B cell (primary cell): ENCODE measurements at regions not wholly inside any gene's neighbourhood (a gene's known extent, or its start where the extent isn't known, plus 50 kb on each side); places are given as distances from the start of the nearest gene placed in this dataset.

Experiments used
- ATAC-seq: fragments of 200-7000 bp; cut with Tn5 transposase; one replicate; pipeline ENCODE4 v1.10.0; 2021; ENCODE audit warnings: low read depth, mild to moderate bottlenecking, moderate number of reproducible peaks, moderate library complexity
- CTCF ChIA-PET: fragments of 350-600 bp; sonication (Branson Sonifier 250); formaldehyde crosslinking; loops from one replicate; lab custom pipeline; 2021; ENCODE audit warnings: antibody characterized with exemption, inconsistent platforms; lab: Charles Lee
- POLR2A ChIA-PET: fragments of 350-600 bp; sonication (Branson Sonifier 250); formaldehyde crosslinking; loops from one replicate; lab custom pipeline; 2021; ENCODE audit warnings: antibody characterized with exemption; lab: Charles Lee
- DNase-seq: peaks from one replicate; pipeline ENCODE4 v3.0.0; 2013
- H2AFZ ChIP-seq: 2 replicates; pipeline ENCODE4 v1.6.1; 2012; ENCODE audit warnings: mild to moderate bottlenecking, low read depth, low read length; ENCODE audit not compliant: insufficient read depth, poor library complexity, severe bottlenecking
- H3K27ac ChIP-seq, 2 donors: 1 replicate in 1 of 2; 2 replicates in 1 of 2; pipeline ENCODE4 v1.5.1; 2012 to 2013; ENCODE audit warnings: low read length in 2 of 2, mild to moderate bottlenecking in 2 of 2, moderate library complexity in 1 of 2
- H3K27me3 ChIP-seq, 4 experiments: fragments of 200-600 bp in 1 of 4; sonication (generic) in 1 of 4; replicated peaks in 1 of 4; 1 replicate in 2 of 4; 2 replicates in 2 of 4; pipeline versions ENCODE4 v1.6.1 to v1.7.0; 2013 to 2016; ENCODE audit warnings: low read length in 3 of 4, mild to moderate bottlenecking in 2 of 4, mixed read lengths in 1 of 4, moderate library complexity in 1 of 4; ENCODE audit not compliant: insufficient read depth in 4 of 4, control insufficient read depth in 3 of 4; ENCODE audit errors: control extremely low read depth in 1 of 4
- H3K36me3 ChIP-seq, 2 experiments: replicated peaks in 1 of 2; 1 replicate in 1 of 2; 2 replicates in 1 of 2; pipeline versions ENCODE4 v1.6.1 to v1.7.1; 2013; ENCODE audit warnings: low read length in 1 of 2; ENCODE audit not compliant: insufficient read depth in 2 of 2, control insufficient read depth in 1 of 2; ENCODE audit errors: control extremely low read depth in 1 of 2, extremely low read depth in 1 of 2
- H3K4me1 ChIP-seq, 2 donors: fragments of 200-600 bp in 1 of 2; sonication (generic) in 1 of 2; 1 replicate in 1 of 2; 2 replicates in 1 of 2; pipeline versions ENCODE4 v1.5.1 to v1.6.1; 2013 to 2017; ENCODE audit warnings: low read length in 2 of 2; ENCODE audit not compliant: control insufficient read depth in 2 of 2, insufficient read depth in 2 of 2
- H3K4me2 ChIP-seq: replicated peaks from 2 replicates; pipeline ENCODE3; 2012; ENCODE audit warnings: mild to moderate bottlenecking, low read depth, low read length; ENCODE audit not compliant: poor library complexity, severe bottlenecking
- H3K4me3 ChIP-seq, 5 experiments: fragments of 200-600 bp in 1 of 5; sonication (generic) in 1 of 5; 1 replicate in 3 of 5; 2 replicates in 2 of 5; pipeline versions ENCODE4 v1.5.1 to v1.7.0; 2011 to 2016; ENCODE audit warnings: low read length in 4 of 5, mild to moderate bottlenecking in 4 of 5, low read depth in 2 of 5, control low read depth in 1 of 5, moderate library complexity in 1 of 5; ENCODE audit not compliant: insufficient read depth in 1 of 5; ENCODE audit errors: control extremely low read depth in 1 of 5, extremely low read depth in 1 of 5
- H3K79me2 ChIP-seq: fragments of 200-600 bp; sonication (generic); one replicate; pipeline ENCODE4 v1.6.0; 2016; ENCODE audit warnings: low read length; ENCODE audit not compliant: control insufficient read depth, insufficient read depth
- H3K9ac ChIP-seq: fragments of 200-600 bp; sonication (generic); 2 replicates; pipeline ENCODE4 v1.6.1; 2017; ENCODE audit warnings: mild to moderate bottlenecking, low read length, moderate library complexity
- H3K9me3 ChIP-seq, 3 donors: one replicate each; pipeline versions ENCODE4 v1.6.1 to v1.7.1; 2013; ENCODE audit warnings: low read length in 2 of 3; ENCODE audit not compliant: control insufficient read depth in 2 of 3, insufficient read depth in 1 of 3; ENCODE audit errors: control extremely low read depth in 1 of 3
- H4K20me1 ChIP-seq: 2 replicates; pipeline ENCODE4 v1.6.0; 2012; ENCODE audit warnings: mild to moderate bottlenecking, low read length; ENCODE audit not compliant: insufficient read depth, control insufficient read depth, poor library complexity, severe bottlenecking
- H3K27ac Mint-ChIP-seq: one replicate; pipeline ENCODE4 v1.8.0; 2021; ENCODE audit warnings: mixed read lengths
- H3K27me3 Mint-ChIP-seq: one replicate; pipeline ENCODE4 v1.8.0; 2021; ENCODE audit warnings: mixed read lengths
- H3K4me1 Mint-ChIP-seq: one replicate; pipeline ENCODE4 v1.8.0; 2021; ENCODE audit warnings: mixed read lengths
- H3K4me3 Mint-ChIP-seq: one replicate; pipeline ENCODE4 v1.8.0; 2021; ENCODE audit warnings: mixed read lengths
- H3K9me3 Mint-ChIP-seq: one replicate; pipeline ENCODE4 v1.8.0; 2022; ENCODE audit warnings: mixed read lengths; ENCODE audit not compliant: insufficient read depth
- CTCF ChIP-seq: fragments of 200-600 bp; IDR thresholded peaks from one replicate; pipeline ENCODE4 v1.8.0; 2022; ENCODE audit warnings: antibody characterized with exemption, mild to moderate bottlenecking
- EZH2 ChIP-seq: IDR thresholded peaks from 2 replicates; pipeline ENCODE4 v1.6.1; 2012; ENCODE audit warnings: borderline replicate concordance, low read depth, mild to moderate bottlenecking, moderate library complexity, low read length; ENCODE audit not compliant: insufficient read depth, poor library complexity, severe bottlenecking
- WGBS: methylation state at CpG from one replicate; pipeline ENCODE4 v1.1.5; 2013; ENCODE audit warnings: missing lambda C conversion rate; ENCODE audit not compliant: insufficient coverage; 5-methylcytosine and 5-hydroxymethylcytosine counted together
- intact Hi-C: fragments of 100-400 bp; cut with micrococcal nuclease; formaldehyde crosslinking; loops from one replicate; pipeline ENCODE4 v1.10.0; 2022

- no peaks in the 10 kb centered on the region for H3K36me3 ChIP-seq
- Mint-ChIP-seq H3K4me3 (no peak overlapping the region), H3K4me1 (no peaks in the 10 kb centered on the region), H3K27ac (no peak overlapping the region), H3K27me3 (no peaks in the 10 kb centered on the region), H3K9me3 (no peaks in the 10 kb centered on the region)
- no peak for ATAC-seq
- TF ChIP-seq EZH2 (no peak), CTCF (no peak)
- DNase-seq: no peak
- POLR2A ChIA-PET: no interaction called here
- no peak overlapping the region for H3K9ac ChIP-seq
- intact Hi-C loops: no loop called here
- no peak overlapping the region for H2AFZ ChIP-seq
- no peaks in the 10 kb centered on the region for H4K20me1 ChIP-seq
- H3K27me3 ChIP-seq: no peaks in the 10 kb centered on the region
- CTCF ChIA-PET: no interaction called here
- no peak overlapping the region for H3K4me2 ChIP-seq
- no CpG with 5 or more reads among the region's 1 CpG for WGBS
- no peak overlapping the region for H3K27ac ChIP-seq
- peaks cover 0 to 4% (median 0%) of the 10 kb centered on the region in 3 donors for H3K9me3 ChIP-seq
- no peaks in the 10 kb centered on the region for H3K79me2 ChIP-seq
- no peaks in the 10 kb centered on the region for H3K4me1 ChIP-seq
- no peak overlapping the region for H3K4me3 ChIP-seq
Measured at GRCh38 chr11:106446302-106446701, 368.8 kb downstream of the AASDHPPT start.

GRCh38 chr11:106446955-106447354 lies 369.5 kb downstream of the AASDHPPT start:
- DNase-seq (no peak), ATAC-seq (no peak)
- H3K4me1 Mint-ChIP-seq: no peaks in the 10 kb centered on the region
- H2AFZ ChIP-seq: no peak overlapping the region
- H3K79me2 ChIP-seq: no peaks in the 10 kb centered on the region
- no peaks in the 10 kb centered on the region for H3K27me3 Mint-ChIP-seq
- no peak for TF ChIP-seq CTCF
- TF ChIP-seq EZH2: no peak
- H3K36me3 ChIP-seq: no peaks in the 10 kb centered on the region
- H3K9ac ChIP-seq: no peak overlapping the region
- no peaks in the 10 kb centered on the region for H3K4me1 ChIP-seq
- H3K27ac Mint-ChIP-seq: no peak overlapping the region
- no peak overlapping the region for H3K4me2 ChIP-seq
- H3K9me3 ChIP-seq: peaks cover 0 to 4% (median 0%) of the 10 kb centered on the region in 3 donors
- H3K9me3 Mint-ChIP-seq: no peaks in the 10 kb centered on the region
- H3K27ac ChIP-seq: no peak overlapping the region
- WGBS: 44% methylated on average over 4 of the region's 4 CpGs
- CTCF ChIA-PET: no interaction called here
- no peaks in the 10 kb centered on the region for H3K27me3 ChIP-seq
- no peak overlapping the region for H3K4me3 Mint-ChIP-seq
- no peaks in the 10 kb centered on the region for H4K20me1 ChIP-seq
- no peak overlapping the region for H3K4me3 ChIP-seq
- intact Hi-C loops: no loop called here
- POLR2A ChIA-PET: no interaction called here
